ENCODE measurements at regions not wholly inside any gene's neighbourhood (a gene's known extent, or its start where the extent isn't known, plus 50 kb on each side); places are given as distances from the start of the nearest gene placed in this dataset.
"Not testable (repeated sequence)": the region's sequence is repeated elsewhere in the genome, so short reads cannot be mapped to it uniquely, and the experiment has no call there.

DNA sequence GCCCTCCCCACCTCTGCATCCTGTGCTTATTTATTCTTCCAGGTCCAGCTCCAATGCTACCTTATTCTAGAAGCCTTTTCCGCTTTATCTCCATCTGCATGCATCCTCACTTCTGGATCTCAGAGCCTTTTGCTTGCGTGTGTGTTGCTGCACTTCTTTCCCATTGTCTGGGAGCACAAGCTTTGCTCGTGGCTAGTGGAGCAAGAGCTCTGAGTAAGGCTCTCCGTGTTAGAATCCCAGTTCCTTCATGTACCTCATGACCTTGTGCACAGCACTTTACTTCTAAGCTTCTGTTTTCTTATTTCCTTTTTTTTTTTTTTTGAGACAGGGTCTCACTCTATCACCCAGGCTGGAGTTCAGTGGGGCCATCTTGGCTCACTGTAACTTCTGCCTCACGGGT is 140.0 kb upstream of the POU3F1 start:
- DNase-seq (ENCODE audit: low read depth in 3 of 3) = no peak

DNA sequence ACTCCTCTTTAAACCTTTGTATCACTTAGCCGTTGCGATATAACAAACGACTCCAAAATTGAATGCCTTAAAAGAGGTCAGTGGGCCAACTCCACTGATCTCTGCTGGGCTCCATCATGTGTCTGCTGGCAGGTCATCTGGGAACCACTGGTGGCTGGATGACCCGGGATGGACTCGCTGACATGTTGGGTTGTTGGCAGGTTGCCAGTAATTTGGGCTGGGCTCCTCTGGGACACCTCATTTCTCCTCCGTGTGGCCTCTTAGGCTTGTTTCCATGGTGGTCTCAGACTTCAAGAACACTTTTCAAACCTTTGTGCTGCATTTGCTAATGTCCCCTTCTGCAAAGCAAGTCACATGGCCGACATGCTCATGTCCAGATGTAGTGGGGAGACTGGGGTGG is 139.3 kb upstream of the POU3F1 start:
- DNase-seq (ENCODE audit: low read depth in 3 of 3) = no peak

DNA sequence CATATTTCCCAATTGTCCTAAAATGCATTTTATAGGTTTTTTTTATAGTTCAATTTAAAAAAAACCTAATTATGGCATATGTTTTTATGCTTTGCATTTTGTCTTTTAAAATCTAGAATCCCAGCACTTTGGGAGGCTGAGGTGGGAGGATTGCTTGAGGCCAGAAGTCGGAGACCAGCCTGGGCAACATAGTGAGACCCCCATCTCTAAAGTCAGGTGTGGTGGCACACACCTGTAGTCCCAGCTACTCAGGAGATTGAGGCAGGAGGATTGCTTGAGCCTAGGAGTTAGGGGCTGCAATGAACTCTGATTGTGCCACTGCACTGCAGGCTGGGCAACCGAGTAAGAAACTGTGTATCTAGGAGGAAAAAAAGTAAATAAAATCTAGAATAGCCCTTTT is 137.2 kb upstream of the POU3F1 start:
- DNase-seq (ENCODE audit: low read depth in 3 of 3) = no peak

DNA sequence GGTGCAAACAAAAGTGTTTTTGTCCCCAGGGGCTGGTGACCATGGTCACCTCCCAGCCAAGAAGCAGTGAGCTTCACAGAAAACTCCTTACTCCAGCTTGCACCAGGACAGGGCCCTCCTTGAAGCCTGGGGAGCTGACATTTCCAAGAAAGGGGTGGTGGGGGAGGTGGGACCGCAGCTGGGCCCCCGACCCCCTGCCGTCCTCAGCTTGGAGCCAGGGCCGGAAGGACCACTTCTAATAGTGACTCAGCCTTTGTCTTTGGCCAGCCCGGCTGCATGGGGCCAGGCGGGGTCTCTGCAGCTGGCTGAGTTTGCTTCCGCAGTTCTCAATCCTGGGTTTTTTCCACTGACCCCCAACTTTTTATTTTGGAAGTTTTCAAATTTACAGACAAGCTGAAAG is 136.5 kb upstream of the POU3F1 start:
- no peak for DNase-seq (ENCODE audit: low read depth in 3 of 3)

DNA sequence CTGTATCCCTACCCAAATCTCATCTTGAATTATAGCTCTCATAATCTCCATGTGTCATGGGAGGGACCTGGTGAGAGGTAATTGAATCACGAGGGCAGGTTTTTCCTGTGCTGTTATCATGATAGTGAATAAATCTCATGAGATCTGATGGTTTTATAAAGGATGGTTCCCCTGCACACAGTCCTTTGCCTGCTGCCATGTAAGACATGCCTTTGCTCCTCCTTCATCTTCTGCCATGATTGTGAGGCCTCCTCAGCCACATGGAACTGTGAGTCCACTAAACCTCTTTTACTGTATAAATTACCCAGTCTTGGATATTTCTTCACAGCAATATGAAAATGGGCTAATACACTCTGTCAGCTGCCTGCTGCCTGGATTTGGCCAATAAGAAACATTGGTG is 133.8 kb upstream of the POU3F1 start:
- not testable (repeated sequence) for DNase-seq (ENCODE audit: low read depth in 3 of 3)

DNA sequence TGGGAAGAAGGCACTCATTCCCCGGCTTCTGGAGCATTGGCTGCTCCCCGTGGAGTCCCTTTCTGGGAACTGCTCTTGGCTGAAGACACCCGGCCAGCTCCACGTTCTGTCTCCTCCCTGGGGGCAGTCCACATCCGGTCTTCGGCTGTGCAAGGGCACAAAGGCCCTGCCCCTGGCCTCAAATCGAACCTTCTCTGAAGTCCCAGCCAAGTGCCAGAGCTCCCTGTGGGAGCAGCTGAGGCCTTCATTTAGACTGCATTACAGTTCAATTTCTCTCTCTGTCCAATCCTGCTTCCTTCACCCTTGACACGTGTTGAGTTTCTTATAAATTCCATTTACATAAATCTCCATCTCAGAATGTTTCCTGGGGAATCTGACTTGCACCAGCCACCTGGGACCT is 132.9 kb upstream of the POU3F1 start:
- no peak for DNase-seq (ENCODE audit: low read depth in 3 of 3)

DNA sequence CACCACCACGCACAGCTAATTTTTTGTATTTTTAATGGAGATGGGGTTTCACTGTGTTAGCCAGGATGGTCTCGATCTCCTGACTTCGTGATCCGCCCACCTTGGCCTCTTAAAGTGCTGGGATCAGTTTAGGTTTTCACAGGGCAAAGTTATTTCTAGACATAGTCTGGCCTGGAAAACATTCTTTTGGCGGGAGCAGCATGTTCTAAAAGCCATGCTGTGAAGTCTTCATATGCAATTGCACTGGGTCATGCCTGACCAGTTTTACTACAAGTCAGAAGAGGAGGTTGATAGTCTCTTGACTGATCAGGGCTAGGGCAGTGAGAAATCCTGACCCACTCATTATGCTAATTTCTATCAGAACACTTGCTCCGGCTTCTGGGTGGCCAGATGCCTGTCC is 131.6 kb upstream of the POU3F1 start:
- no peak for DNase-seq (ENCODE audit: low read depth in 3 of 3)

DNA sequence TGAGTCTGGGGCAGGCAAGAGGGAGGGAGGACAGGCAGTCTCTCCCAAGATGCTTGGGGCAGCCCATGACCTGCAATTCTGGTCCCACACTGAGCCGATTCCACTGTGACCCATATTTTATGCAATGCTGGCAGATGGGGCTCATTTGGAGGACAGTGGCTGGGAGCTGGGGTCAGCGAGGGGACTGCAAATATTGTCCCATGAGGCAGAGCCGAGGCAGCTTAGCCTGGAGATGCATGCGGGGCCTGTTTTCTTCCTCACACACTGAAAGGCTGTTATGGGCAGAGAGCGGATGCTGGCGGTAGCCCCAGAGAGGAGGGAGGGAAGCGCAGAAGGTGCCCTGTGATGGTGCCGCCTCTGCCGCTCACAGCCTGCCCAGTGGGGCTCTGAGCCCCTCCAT is 128.5 kb upstream of the POU3F1 start:
- no peak for DNase-seq (ENCODE audit: low read depth in 3 of 3)

DNA sequence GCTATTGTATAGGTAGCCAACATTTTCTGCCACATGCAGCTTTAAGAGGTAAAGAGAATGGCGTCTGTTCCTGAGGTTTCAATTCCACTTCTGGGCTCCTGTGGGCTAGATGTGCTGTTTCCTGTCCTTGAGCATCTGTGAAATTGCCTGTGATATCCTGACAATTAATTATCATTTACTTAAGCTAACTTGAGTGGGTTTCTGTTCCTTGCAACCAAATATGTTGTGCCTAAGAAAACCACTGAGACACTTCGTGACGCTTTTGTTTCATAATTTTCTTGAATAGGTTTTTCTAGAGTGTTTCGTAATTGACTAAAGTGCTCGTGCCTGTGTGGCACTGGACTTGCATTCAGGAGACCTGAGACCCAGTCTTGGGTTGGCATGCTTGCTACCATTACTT is 127.3 kb upstream of the POU3F1 start:
- DNase-seq (ENCODE audit: low read depth in 3 of 3) = no peak

DNA sequence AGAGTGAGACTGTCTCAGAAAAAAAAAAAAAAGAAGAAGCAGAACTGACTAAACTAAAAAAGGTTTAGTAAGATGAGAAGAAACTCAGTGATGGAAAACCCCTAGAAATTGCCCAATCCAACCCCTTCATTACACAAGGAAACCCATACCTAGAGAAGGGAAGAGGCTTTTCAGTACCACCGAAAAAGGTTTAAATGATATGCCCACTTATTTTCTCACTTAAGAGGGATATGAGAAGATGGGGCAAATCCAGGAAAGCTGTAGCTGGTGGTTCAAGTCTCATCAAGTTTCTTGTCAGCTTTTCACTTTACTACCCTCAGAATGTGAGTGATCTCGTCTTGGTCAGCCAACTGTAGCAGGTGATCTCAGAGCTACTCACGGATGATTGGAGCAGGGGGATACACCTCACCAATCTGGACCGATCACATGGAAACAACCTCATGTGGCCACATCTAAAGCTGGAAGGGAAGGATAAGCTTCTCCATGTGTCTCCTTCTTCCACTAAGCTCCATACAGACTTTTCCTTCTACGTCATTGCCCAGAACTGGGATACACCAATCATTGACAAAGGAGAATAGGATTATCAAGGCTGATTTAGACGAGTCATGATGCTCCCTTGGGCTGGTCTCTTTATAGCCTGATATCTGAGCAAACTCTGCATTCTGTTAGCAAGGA is 126.7 kb upstream of the POU3F1 start:
- no peak for DNase-seq (ENCODE audit: low read depth in 3 of 3)

DNA sequence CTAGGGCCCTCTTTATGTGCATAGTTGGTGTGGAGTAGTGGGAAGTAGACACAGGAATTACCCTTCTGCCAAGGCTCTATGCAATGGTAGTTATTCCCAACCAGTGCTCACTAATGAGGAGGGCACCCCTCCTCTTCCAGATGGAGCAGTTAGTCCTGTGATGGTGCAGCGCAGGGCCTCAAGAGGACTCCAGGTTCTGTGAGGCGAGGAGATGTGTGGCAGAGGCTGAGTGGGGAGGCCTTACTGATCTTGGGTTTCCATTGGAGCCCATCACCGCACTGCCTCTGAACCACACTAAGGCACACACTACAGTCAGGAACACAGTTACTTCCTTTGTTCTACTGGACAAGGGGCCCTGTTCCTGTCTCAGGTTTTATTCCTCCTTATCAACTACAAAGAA is 122.5 kb upstream of the POU3F1 start:
- no peak for DNase-seq (ENCODE audit: low read depth in 3 of 3)

DNA sequence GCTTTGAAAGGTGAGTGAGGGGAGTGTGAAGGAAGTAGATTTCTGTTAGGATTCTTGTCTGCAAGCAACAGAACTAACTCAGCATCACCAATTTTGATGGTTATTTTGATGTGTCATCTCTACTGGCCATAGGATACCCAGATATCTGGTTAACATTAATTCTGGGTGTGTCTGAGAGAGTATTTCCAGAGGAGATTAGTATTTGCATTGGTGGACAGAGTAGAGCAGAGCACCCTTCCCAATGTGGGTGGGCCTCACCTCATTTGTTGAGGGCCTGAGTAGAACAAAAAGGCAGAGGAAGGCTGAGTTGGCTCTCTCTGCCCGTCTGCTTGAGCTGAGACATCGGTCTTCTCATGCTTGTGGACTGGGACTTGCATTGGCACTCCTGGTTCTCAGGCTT is 121.8 kb upstream of the POU3F1 start:
- no peak for DNase-seq (ENCODE audit: low read depth in 3 of 3)

DNA sequence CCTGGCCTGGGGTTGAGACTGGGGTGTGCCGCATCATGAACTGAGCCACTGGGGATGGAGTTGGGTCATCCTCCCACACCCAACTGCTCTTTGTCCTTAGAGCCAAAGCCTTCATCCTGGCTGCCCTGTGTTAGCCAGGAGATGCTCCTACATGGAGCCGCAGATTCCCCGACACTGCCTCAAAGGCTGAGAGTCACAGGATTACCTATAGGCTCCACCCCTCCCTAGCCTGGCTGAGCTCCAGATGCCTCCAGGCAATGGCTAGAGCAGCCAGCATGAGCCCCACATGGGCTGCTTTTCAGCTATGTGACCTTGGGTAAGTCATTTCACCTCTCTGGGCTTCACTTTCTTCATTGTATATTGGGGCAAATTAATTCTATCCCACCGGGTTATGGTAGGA is 119.9 kb upstream of the POU3F1 start:
- no peak for DNase-seq (ENCODE audit: low read depth in 3 of 3)

DNA sequence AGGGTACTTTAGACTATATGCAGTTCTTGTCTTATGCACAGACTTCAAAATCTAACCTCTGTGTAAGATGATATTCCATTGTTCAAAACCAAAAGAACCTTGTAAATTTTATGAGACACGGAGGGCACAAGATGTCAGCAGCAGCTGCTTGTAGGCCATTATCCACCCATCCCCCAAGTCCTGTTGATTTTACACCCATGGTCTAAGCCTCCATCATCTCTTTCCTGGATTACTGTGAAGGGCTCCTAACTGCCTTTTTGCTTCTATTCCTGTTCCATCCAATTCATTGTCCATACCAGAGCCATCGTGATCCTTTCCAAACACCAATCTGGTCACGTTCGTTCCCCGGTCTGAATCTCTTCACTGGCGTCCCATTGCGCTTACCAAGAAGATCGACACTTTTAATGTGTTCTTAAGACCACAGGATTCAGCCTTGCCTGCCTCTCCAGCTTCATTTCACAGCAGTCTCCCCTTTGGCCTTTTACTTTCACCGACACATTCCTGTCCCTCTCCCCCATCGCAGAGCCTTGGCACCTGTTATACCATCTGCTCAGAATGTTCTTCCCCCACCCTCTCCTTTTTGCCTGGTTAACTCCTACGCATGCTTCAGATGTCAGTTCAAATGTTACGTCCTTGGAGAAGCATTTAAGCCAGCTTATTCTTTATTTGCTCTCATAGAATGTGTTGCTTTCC is 107.3 kb upstream of the POU3F1 start:
- DNase-seq (ENCODE audit: low read depth in 3 of 3) = no peak

DNA sequence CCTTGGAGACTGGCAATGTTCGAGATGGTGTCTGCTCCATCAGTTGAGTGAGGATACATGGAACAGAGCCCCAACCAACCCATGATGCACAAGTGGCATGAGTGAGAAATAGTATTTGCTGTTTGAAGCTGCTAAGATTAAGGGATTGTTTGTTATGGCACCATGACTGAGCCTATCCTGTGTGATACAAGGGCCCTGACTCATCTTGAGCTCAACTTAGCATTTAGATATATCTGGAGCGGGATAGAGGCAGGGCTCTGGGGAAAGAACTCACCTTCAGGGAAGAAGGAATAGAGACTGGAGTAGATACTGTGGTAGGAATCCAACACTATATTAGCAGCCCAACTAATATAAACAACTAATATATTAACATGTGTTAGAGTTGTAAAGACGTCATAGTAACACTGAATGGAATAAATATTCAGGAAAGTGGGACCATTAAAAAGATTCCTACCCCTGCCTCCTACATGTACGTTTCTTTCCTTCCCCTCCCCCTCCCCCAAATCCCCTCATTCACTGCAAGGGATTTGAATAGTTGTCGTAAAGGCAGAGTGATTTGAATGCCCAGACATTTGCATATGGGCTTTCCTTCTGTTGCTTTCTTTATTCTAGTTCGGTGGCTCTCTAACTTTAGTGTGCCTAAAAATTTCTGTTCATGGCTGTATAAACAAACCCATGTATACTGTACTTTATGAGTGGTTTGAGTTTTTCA is 106.6 kb upstream of the POU3F1 start:
- DNase-seq (ENCODE audit: low read depth in 3 of 3) = no peak

DNA sequence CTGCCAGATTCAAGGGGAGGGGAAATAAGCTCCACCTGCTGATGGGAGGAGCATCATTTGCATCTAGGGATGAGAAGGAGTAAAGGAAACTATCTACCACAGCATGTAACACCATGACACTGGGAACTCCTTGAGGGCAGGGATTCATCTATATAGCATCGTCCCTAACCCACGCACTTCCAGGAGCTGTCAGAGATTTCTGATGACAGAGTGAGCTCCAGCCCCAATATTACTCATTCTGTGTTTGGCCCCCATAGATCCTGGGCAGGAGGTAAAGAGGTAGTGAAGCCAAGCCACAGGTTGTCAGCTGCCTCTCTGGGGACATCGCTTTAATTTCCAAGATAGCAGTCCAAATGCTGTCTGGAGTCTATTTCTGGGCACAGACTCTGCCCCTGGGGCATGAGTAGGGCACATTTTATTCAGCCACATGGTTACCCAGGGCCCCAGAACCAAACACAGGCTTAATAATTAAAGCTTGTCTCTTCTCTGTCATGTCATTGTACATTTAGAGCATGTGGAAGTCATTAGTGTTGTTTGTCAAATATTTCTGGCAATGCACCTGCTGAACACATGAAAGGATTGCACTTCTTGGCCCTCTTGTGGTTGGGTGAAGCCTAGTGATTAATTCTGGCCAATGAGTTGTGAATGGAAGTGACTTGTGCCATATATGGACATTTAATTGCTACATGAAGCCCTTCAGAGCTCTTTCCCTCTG is 105.9 kb upstream of the POU3F1 start:
- no peak for DNase-seq (ENCODE audit: low read depth in 3 of 3)

DNA sequence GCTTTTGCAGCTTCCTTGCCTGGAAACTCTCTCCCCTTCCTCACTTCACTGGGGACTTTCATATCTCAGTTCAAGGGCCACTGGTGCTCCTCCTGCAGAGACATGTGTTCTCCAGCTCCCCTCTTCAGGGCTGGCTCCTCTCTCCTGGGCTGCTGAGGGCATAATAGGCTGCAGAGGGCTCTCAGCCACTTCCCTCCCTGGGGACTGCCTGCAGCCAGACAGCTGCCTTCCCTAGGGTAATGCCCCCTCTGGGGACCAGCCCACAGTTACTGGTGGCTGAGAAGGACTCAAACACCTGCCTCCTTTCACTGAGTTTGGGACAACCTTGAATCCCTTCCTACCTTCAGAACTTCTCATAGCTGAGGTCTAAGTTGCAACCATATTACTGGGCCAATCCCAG is 104.8 kb upstream of the POU3F1 start:
- no peak for DNase-seq (ENCODE audit: low read depth in 3 of 3)

DNA sequence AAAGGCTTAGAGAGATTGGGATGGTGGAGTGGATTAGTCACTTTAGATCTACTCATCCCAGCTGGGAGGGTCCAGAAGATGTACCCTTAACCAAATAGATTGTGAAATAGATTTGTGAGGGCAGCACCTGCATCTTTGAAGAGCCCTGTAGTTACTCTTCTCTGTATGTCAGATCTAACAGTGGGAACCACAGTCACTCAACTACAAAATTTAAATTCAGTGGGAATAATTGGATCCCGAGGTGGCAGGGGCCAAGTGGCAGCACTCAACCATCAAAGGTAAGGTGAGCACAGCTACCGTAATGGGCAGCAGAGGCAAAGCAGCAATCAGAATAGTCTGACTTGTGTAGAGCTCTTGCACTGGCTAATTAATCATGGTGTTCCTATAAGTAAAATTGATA is 99.5 kb upstream of the POU3F1 start:
- not testable (repeated sequence) for DNase-seq (ENCODE audit: low read depth in 3 of 3)

DNA sequence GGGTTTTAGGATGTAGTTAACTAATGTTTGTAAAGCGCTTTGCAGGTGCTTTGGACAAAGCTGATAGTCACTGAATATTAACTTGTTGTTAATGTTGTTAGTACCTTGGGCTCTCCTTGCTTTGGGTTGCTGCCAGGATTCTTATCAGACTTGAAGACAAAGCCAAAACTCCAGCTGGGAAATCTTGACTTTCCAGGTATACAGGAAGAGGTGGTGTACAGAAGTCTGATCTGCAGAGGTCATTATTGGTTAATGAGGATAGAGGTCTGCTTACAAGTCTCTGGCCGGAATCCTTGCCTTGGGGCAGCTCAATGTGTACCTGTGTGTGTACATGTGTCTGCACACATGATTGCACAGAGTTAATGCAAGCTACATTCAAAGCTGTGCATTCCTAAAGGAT is 96.0 kb upstream of the POU3F1 start:
- no peak for DNase-seq (ENCODE audit: low read depth in 3 of 3)

DNA sequence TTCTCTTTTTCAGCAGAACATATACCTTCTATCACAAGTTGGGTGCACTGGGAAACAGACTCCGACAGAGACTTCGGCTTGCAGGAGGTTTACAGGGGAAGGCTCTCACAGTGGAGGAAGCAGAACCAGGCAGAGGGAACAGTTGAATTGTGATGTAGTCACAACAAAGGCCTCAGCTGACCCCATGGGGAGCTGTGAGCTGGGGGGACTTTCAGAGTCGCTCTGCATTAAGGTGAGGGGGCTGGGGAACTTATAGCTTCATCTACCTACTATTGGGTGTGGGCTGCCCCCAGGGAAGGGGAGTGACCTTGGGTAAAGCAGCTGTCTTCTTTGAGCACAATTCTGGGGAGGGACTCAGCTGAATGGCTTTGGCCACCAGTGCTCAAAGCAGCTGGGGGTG is 94.9 kb upstream of the POU3F1 start:
- DNase-seq (ENCODE audit: low read depth in 3 of 3) = no peak

DNA sequence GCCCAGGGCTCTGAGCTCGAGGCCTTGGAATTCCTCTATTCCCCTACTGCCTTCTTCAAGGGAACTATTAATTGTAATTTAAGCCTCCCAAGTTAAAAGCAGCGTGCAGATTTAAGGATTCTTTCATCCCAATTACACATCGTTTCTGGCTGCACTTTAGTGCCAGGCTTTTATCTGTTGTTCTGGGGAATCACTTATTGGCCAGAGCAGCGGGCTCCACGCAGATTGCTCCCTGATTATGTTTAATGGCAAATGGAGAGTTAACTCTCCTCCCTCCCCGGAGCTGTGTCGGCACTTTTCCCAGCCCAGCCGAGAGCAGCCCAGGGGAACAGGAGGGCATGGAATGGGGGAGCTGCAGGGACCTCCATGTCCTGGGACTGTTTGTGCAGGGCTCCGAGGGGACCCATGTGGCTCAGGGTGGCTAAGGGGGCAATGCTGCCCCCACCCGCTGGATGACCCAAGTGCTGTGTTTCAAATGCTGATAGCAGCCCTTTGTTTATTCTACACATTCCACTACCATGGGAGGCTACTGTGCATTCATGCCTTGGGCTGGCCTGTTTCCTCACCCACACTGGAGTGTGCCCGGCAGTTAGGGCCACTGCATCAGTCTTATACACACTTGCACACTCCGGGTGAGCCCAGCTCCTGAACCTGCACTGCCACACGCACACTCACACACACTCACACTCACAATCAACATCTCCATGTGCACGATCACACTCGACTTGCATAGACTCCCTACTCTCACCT is 93.3 kb upstream of the POU3F1 start:
- DNase-seq (ENCODE audit: low read depth in 3 of 3) = no peak

Data from stimulated activated CD4-positive, alpha-beta T cell treated with anti-CD3 and anti-CD28 coated beads, TNF-alpha, amount 100 ng/mL, for 48 hours (primary cell).